Ascending aorta (tissue), 2 donors: ENCODE measurements at regions not wholly inside any gene's neighbourhood (a gene's known extent, or its start where the extent isn't known, plus 50 kb on each side); places are given as distances from the start of the nearest gene placed in this dataset.

ENCODE experiments used
- DNase-seq, 2 donors: peaks; one replicate each; pipeline ENCODE4 v3.0.0-alpha.2; 2019; ENCODE audit warnings: low spot score in 2 of 2
- H3K27ac ChIP-seq, 2 donors: fragments of 200-600 bp; sonication (generic); one replicate each; pipeline ENCODE4 v1.5.1; 2016 to 2017; ENCODE audit warnings: mild to moderate bottlenecking in 1 of 2
- H3K27me3 ChIP-seq: fragments of 200-600 bp; sonication (generic); one replicate; pipeline ENCODE4 v1.5.1; 2017
- H3K36me3 ChIP-seq, 2 donors: fragments of 200-600 bp; sonication (generic); one replicate each; pipeline ENCODE4 v1.5.1; 2016
- H3K4me1 ChIP-seq, 2 donors: fragments of 200-600 bp; sonication (generic); one replicate each; pipeline ENCODE4 v1.5.1; 2016 to 2017; ENCODE audit warnings: mild to moderate bottlenecking in 1 of 2
- H3K4me3 ChIP-seq, 2 donors: fragments of 200-600 bp; sonication (generic); one replicate each; pipeline ENCODE4 v1.5.1; 2016 to 2017; ENCODE audit warnings: mild to moderate bottlenecking in 1 of 2
- H3K9me3 ChIP-seq, 2 donors: fragments of 200-600 bp; sonication (generic); one replicate each; pipeline ENCODE4 v1.5.1; 2016
- intact Hi-C: fragments of 100-400 bp; cut with DNase I; formaldehyde crosslinking; loops from one replicate; pipeline ENCODE4 v1.15.1; 2023
- TF ChIP-seq, protein P1 (sequence below), 3 experiments: fragments of 200-600 bp in 2 of 3; fragments of 450-650 bp in 1 of 3; sonication (generic) in 2 of 3; IDR thresholded peaks; one replicate each; pipeline ENCODE4 v1.5.1; 2016 to 2019; ENCODE audit warnings: antibody characterized with exemption in 3 of 3, mild to moderate bottlenecking in 1 of 3, moderate library complexity in 1 of 3

DNA sequence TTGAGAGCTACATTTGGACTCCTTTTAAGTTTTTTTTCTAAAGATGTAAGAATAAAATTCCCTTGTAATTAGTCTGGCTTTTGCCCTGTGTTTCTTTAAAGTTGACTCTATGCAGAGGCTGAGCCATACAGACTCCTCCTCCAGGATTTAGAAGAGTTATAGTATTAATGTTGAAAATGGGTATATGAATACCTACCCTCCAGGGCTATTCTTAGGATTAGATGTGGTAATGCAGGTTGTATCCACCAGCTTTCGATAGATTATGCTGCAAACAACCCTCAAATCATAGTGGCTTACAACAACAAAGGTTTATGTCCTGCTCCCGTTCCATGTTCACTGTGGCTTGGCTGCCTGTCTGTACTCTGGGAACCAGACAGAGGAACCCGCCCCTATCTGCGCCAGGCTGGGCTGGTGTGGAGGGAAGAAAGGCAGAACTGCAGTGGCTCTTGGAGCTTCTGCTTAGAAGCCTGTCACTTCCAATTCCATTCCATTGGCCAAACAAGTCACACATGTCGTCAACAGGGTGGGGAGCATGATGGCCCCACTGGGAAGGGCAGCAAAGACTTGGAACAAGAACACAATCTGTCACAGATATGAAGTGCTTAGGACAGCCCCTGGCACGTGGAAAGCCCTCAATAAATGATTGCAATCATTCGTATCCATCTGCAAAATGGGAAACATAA, 290.8 kb downstream of the FOXO1 start:
- no peaks in the 10 kb centered on the region for H3K27me3 ChIP-seq
- no peaks in the 10 kb centered on the region for H3K36me3 ChIP-seq
- no peak overlapping the region for H3K4me3 ChIP-seq
- no peaks in the 10 kb centered on the region for H3K9me3 ChIP-seq
- H3K27ac ChIP-seq, result no peak overlapping the region
- intact Hi-C loops, result no loop called here
- H3K4me1 ChIP-seq, result no peaks in the 10 kb centered on the region
- DNase-seq, result no peak
- TF ChIP-seq, protein P1, sequence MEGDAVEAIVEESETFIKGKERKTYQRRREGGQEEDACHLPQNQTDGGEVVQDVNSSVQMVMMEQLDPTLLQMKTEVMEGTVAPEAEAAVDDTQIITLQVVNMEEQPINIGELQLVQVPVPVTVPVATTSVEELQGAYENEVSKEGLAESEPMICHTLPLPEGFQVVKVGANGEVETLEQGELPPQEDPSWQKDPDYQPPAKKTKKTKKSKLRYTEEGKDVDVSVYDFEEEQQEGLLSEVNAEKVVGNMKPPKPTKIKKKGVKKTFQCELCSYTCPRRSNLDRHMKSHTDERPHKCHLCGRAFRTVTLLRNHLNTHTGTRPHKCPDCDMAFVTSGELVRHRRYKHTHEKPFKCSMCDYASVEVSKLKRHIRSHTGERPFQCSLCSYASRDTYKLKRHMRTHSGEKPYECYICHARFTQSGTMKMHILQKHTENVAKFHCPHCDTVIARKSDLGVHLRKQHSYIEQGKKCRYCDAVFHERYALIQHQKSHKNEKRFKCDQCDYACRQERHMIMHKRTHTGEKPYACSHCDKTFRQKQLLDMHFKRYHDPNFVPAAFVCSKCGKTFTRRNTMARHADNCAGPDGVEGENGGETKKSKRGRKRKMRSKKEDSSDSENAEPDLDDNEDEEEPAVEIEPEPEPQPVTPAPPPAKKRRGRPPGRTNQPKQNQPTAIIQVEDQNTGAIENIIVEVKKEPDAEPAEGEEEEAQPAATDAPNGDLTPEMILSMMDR (IDR thresholded peaks at IDR 0.05), result no peak

DNA sequence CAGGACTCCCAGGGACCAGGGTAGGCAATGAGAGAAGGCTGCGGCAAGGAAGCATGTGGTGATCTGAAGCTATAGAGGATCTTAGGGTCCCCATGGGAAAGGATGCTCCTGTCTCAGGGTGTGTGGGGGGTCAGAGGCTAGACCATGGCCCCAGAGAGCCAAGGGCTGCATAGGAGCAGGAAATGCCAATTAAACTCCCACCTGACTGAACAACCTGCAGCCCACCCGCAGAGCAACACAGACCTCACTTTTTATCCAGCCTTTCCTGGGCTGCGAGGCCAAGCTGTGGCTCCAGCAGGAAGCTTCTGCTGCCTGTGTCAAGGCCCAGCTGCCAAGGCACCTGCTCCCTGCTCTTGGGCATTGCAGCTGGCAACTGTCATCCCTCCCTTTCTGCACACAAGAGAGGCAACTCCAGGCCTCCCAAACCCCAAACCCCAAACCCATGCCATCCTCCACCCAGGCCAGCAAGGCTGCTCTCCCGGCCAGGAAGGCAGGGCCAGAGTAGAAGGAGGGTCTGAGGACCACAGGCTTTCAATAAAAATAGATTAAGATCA, 290.1 kb downstream of the FOXO1 start:
- Histone ChIP-seq H3K9me3 (no peaks in the 10 kb centered on the region), H3K4me3 (no peak overlapping the region), H3K4me1 (no peaks in the 10 kb centered on the region), H3K27me3 (no peaks in the 10 kb centered on the region), H3K27ac (no peak overlapping the region), H3K36me3 (no peaks in the 10 kb centered on the region)
- DNase-seq, result no peak
- intact Hi-C loops, result no loop called here
- TF ChIP-seq, protein P1 (IDR thresholded peaks at IDR 0.05), result no peak

DNA sequence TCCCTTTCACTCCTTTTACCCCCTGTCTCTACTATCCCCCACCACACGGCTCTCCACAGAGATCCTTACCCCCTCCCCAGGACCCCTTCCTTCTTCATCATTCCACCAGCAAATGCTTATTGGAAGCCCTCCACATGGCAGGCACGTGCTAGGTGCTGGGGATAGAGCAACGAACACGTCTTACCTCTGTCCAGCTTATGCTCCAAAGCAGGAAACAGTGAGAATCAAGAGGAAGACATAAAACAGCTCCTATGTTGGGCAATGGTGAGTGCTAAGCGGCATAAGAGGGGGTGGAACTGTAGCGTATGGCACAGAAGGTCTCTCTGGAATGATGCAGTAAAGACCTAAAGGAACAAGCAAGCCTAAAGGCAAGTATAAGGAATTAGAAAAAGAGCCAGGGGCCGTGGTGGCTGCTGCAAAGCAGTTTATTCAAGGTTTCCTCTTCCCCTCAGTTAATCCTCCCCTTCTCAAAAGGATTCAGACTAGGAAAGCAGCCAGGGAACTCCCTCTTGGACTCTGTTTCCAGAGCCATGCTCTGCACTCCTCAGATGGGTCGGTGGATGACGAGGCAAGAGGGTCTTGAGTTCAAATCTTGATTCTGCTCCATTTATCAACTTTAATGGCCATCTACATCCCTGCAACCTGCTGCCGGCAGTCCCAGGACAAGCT, 289.4 kb downstream of the FOXO1 start:
- no peak overlapping the region for H3K4me3 ChIP-seq
- TF ChIP-seq, protein P1 (IDR thresholded peaks at IDR 0.05), result no peak
- no peaks in the 10 kb centered on the region for H3K4me1 ChIP-seq
- no peaks in the 10 kb centered on the region for H3K36me3 ChIP-seq
- DNase-seq, result no peak
- no peaks in the 10 kb centered on the region for H3K27me3 ChIP-seq
- no peak overlapping the region for H3K27ac ChIP-seq
- intact Hi-C loops, result no loop called here
- no peaks in the 10 kb centered on the region for H3K9me3 ChIP-seq

DNA sequence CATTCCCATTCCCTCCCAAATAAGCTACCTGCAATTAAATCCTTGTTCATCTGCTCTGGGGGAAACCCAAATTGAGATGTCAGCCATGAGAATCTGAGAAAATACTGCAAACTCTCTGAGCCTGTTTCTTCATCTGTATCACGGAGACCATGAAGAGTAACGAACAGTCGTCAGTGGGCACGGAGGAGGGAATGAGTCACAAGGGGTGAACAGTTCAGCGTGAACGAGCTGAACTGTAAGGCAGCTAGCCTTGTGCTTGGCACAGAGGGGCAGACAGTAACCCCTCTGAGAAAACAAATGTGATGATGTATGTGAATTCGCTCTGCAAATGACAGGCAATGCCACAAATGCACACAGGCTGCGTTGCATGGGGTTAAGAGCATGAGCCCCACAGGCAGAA, 288.7 kb downstream of the FOXO1 start:
- no peak overlapping the region for H3K27ac ChIP-seq
- H3K4me3 ChIP-seq, result no peak overlapping the region
- H3K4me1 ChIP-seq, result no peaks in the 10 kb centered on the region
- no peaks in the 10 kb centered on the region for H3K9me3 ChIP-seq
- TF ChIP-seq, protein P1 (IDR thresholded peaks at IDR 0.05), result no peak
- H3K27me3 ChIP-seq, result no peaks in the 10 kb centered on the region
- no peak for DNase-seq
- no peaks in the 10 kb centered on the region for H3K36me3 ChIP-seq
- intact Hi-C loops, result no loop called here

DNA sequence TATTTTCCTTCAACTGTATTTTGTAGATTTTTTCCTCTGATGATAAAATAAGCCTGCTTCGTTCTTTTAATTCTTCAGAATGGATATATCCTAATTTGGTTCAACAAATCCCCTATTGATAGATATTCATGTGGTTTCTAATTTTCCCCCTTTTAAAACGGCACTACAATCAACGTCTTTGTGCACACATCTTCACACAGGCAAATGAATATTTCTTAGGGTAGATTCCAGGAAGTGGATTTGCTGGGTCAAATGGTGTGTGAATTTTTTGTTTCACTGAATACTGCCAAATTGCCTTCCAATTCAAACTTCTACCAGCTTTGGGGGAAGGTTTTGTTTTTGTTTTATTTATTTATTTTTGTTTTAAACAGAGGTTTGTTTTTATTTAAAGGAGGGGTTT, 287.2 kb downstream of the FOXO1 start:
- DNase-seq, result no peak
- H3K27ac ChIP-seq, result no peak overlapping the region

More for the DNA sequence above, 287.2 kb downstream of the FOXO1 start:
- intact Hi-C loops, result no loop called here
- TF ChIP-seq, protein P1 (IDR thresholded peaks at IDR 0.05), result no peak
- no peaks in the 10 kb centered on the region for H3K4me1 ChIP-seq
- no peaks in the 10 kb centered on the region for H3K9me3 ChIP-seq
- H3K4me3 ChIP-seq, result no peak overlapping the region
- H3K36me3 ChIP-seq, result no peaks in the 10 kb centered on the region
- H3K27me3 ChIP-seq, result no peaks in the 10 kb centered on the region
